ENCODE measurements at regions not wholly inside any gene's neighbourhood (a gene's known extent, or its start where the extent isn't known, plus 50 kb on each side); places are given as distances from the start of the nearest gene placed in this dataset.

DNA sequence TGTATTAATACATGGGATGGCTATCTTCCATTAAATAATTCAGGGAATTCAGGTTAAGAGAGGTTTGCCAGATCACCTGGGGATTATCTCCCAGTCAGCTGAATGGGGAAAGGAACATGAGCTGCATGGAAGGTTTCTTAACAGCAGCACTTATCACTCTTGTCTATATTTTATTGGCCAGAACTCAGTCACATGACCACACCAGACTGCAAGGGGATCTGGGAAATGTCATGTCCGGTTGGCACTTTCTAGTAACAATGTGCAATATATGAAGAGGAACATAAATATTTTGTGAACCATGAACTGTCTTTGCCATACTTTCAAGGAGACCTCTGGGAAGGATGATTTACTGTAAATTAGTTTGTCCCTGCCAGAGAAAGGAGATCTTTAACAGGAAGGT lies 599.1 kb downstream of the SLC4A3 start:
- in situ Hi-C loops (cut with MboI; ENCODE audit: low pct_unique_long_range_greater_than_20kb, low sequenced_read_pairs, unreplicated experiment): no loop called here
- no peak for DNase-seq (ENCODE audit: low spot score)
- no peak for TF ChIP-seq CTCF (IDR thresholded peaks at IDR 0.05; ENCODE audit: extremely low read depth, insufficient read depth, missing control alignments)

DNA sequence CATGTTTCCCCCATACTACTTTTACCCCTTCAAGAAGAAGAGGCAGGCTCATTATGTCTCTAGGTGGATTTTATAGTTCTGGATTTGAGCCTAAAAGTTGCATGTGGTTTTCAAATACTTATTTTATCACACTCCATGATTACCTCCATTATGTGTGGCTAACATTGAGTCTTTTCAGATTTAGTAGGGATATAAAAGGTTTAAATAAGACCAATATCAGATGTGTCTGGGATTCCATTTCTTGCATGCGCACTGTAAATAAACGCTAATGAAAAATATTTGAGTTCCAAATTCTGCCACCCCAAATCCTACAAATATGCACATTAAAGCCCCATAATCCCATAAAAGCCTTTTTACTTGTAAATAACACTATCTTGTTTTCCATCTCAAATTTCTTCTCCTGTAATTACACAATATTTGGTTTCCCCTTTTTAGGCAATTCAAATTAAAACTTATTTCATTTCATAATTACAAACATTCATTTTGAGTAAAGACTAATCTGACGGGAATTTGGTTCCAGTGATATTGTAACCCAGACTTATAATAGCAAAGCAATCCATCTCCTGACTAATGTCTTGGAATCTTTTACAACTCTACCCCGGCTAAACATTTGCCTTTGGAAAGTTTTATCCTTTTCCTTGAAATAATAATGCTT lies 600.0 kb downstream of the SLC4A3 start:
- TF ChIP-seq CTCF (IDR thresholded peaks at IDR 0.05; ENCODE audit: extremely low read depth, insufficient read depth, missing control alignments): no peak
- in situ Hi-C loops (cut with MboI; ENCODE audit: low pct_unique_long_range_greater_than_20kb, low sequenced_read_pairs, unreplicated experiment): no loop called here
- no peak for DNase-seq (ENCODE audit: low spot score)

DNA sequence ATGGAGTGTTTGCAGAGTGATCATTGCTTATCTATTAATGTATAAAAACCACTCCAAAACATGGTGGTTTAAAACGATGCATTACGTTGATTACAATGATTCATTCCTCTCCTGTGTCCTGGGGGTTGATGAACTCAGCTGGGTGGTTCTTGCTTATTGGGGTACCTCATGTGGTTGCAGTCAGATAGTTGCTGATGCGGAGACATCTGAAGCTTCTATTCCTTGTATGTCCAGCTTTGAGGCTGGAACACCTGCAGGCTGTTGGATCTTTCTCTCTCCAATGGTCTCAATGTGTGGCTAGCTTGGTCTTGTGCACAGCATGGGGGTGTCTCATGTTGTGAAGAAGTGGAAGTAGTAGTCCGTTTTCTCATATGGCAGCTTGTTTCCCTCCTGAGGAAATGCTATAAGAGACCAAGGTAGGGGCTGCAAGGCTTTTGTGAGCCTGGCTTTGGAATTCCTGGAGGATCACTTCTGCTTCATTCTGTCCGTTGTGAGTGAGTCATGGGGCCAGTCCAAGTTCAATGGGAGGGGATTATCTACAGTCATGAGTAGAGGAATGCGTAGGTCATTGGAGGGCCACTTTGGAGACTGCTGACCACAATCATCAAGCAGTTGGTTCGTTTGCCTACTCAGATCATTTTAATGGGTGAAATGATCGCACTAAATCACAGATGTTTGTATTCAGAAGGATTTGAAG lies 601.0 kb downstream of the SLC4A3 start:
- TF ChIP-seq CTCF (IDR thresholded peaks at IDR 0.05; ENCODE audit: extremely low read depth, insufficient read depth, missing control alignments): no peak

GRCh38 chr2:220240641-220241040 lies 613.2 kb downstream of the SLC4A3 start:
- in situ Hi-C loops (cut with MboI; ENCODE audit: low pct_unique_long_range_greater_than_20kb, low sequenced_read_pairs, unreplicated experiment): no loop called here
- no peak for TF ChIP-seq CTCF (IDR thresholded peaks at IDR 0.05; ENCODE audit: extremely low read depth, insufficient read depth, missing control alignments)
- DNase-seq (ENCODE audit: low spot score): no peak

More for the DNA sequence above, 601.0 kb downstream of the SLC4A3 start:
- in situ Hi-C loops (cut with MboI; ENCODE audit: low pct_unique_long_range_greater_than_20kb, low sequenced_read_pairs, unreplicated experiment): no loop called here
- DNase-seq (ENCODE audit: low spot score): no peak

GRCh38 chr2:220241423-220241822 lies 614.0 kb downstream of the SLC4A3 start:
- in situ Hi-C loops (cut with MboI; ENCODE audit: low pct_unique_long_range_greater_than_20kb, low sequenced_read_pairs, unreplicated experiment): no loop called here
- no peak for TF ChIP-seq CTCF (IDR thresholded peaks at IDR 0.05; ENCODE audit: extremely low read depth, insufficient read depth, missing control alignments)
- no peak for DNase-seq (ENCODE audit: low spot score)

DNA sequence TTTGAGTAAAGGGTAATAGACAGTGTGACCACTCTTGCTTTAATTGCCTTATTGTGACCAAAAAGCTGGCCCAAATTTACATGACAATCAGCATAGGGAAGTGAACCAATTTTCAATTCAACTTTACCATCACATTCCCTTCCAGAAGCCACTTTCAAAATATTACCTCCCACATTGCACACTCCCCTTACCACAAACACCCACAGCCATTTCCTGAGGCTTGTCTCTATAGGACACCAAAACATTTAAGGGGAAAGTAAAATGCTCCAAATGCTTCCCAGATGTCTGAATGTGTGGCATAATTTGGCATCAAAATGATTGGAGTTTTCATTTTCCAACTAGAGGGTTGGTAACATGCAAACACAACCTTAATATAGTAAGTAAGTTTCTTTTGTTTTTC lies 616.1 kb downstream of the SLC4A3 start:
- in situ Hi-C loops (cut with MboI; ENCODE audit: low pct_unique_long_range_greater_than_20kb, low sequenced_read_pairs, unreplicated experiment): no loop called here
- TF ChIP-seq CTCF (IDR thresholded peaks at IDR 0.05; ENCODE audit: extremely low read depth, insufficient read depth, missing control alignments): no peak
- DNase-seq (ENCODE audit: low spot score): no peak
